ENCODE measurements at regions not wholly inside any gene's neighbourhood (a gene's known extent, or its start where the extent isn't known, plus 50 kb on each side); places are given as distances from the start of the nearest gene placed in this dataset.

DNA sequence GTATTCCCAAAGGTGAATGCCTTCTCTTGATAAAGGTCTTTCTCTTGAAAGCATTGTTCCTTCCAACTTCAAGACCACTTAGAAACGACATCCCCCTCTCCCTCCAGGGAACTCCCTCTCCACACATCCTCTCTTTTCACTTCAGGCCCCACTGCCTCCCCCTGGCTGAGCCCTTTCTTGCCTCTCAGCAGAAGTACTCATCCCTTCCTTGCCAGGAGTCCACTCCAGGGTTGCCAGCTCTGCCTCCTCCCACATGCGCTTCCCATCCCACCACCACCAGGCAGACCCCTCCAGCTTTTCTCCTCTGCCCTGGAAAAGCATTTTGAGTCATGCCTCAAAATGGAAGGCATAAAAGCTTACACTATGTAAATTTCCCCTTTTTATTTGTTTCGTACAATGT, 126.3 kb upstream of the SALL3 start:
- no peak for DNase-seq
- no peak for ATAC-seq (ENCODE audit: low FRiP score)
- 81 to 85% methylated on average over 3 of the region's 3 CpGs for WGBS, 2 donors
- Histone ChIP-seq H3K4me1 (ENCODE audit: control insufficient read depth in 1 of 2, insufficient read depth in 2 of 2, low read length in 2 of 2) (no peaks in the 10 kb centered on the region), H3K27me3 (ENCODE audit: control insufficient read depth in 1 of 2, insufficient read depth in 2 of 2, low read length in 1 of 2) (no peaks in the 10 kb centered on the region), H3K36me3 (ENCODE audit: control insufficient read depth in 1 of 2, insufficient read depth in 2 of 2, low read length in 1 of 2) (no peaks in the 10 kb centered on the region), H3K9me3 (ENCODE audit: control insufficient read depth, low read length) (peaks cover 1% of the 10 kb centered on the region), H3K27ac (ENCODE audit: low read depth in 1 of 2, low read length in 2 of 2) (no peak overlapping the region), H3K4me3 (ENCODE audit: low read length in 2 of 2) (no peak overlapping the region)
- intact Hi-C loops (cut with DNase I), result no loop called here

- no peak overlapping the region for H3K27ac ChIP-seq (ENCODE audit: low read depth in 1 of 2, low read length in 2 of 2)
- DNase-seq (no peak), ATAC-seq (ENCODE audit: low FRiP score) (no peak)
- H3K4me3 ChIP-seq (ENCODE audit: low read length in 2 of 2), result no peak overlapping the region
- H3K36me3 ChIP-seq (ENCODE audit: control insufficient read depth in 1 of 2, insufficient read depth in 2 of 2, low read length in 1 of 2), result no peaks in the 10 kb centered on the region
- H3K4me1 ChIP-seq (ENCODE audit: control insufficient read depth in 1 of 2, insufficient read depth in 2 of 2, low read length in 2 of 2), result no peaks in the 10 kb centered on the region
- H3K27me3 ChIP-seq (ENCODE audit: control insufficient read depth in 1 of 2, insufficient read depth in 2 of 2, low read length in 1 of 2), result no peaks in the 10 kb centered on the region
- intact Hi-C loops (cut with DNase I), result no loop called here
- no peaks in the 10 kb centered on the region for H3K9me3 ChIP-seq (ENCODE audit: control insufficient read depth, low read length)
- WGBS, 2 donors, result 76 to 91% methylated on average over 4 of the region's 4 CpGs
These were observed 124.4 kb upstream of the SALL3 start for GRCh38 chr18:78855188-78855587.

- Histone ChIP-seq H3K27me3 (ENCODE audit: control insufficient read depth in 1 of 2, insufficient read depth in 2 of 2, low read length in 1 of 2) (no peaks in the 10 kb centered on the region), H3K36me3 (ENCODE audit: control insufficient read depth in 1 of 2, insufficient read depth in 2 of 2, low read length in 1 of 2) (no peaks in the 10 kb centered on the region), H3K4me3 (ENCODE audit: low read length in 2 of 2) (no peak overlapping the region), H3K4me1 (ENCODE audit: control insufficient read depth in 1 of 2, insufficient read depth in 2 of 2, low read length in 2 of 2) (no peaks in the 10 kb centered on the region), H3K27ac (ENCODE audit: low read depth in 1 of 2, low read length in 2 of 2) (no peak overlapping the region), H3K9me3 (ENCODE audit: control insufficient read depth, low read length) (no peaks in the 10 kb centered on the region)
- WGBS, 2 donors, result 87 to 91% methylated on average over 50 of the region's 50 CpGs
- ATAC-seq (ENCODE audit: low FRiP score) (peak; percentile 26), DNase-seq (no peak)
- intact Hi-C loops (cut with DNase I), result no loop called here
These were observed 122.9 kb upstream of the SALL3 start for GRCh38 chr18:78856569-78857313.

GRCh38 chr18:78857314-78858150, 122.1 kb upstream of the SALL3 start:
- Histone ChIP-seq H3K36me3 (ENCODE audit: control insufficient read depth in 1 of 2, insufficient read depth in 2 of 2, low read length in 1 of 2) (no peaks in the 10 kb centered on the region), H3K4me1 (ENCODE audit: control insufficient read depth in 1 of 2, insufficient read depth in 2 of 2, low read length in 2 of 2) (no peaks in the 10 kb centered on the region), H3K27me3 (ENCODE audit: control insufficient read depth in 1 of 2, insufficient read depth in 2 of 2, low read length in 1 of 2) (no peaks in the 10 kb centered on the region), H3K9me3 (ENCODE audit: control insufficient read depth, low read length) (no peaks in the 10 kb centered on the region), H3K27ac (ENCODE audit: low read depth in 1 of 2, low read length in 2 of 2) (no peak overlapping the region), H3K4me3 (ENCODE audit: low read length in 2 of 2) (no peak overlapping the region)
- WGBS, 2 donors, result 74 to 83% methylated on average over 42 of the region's 42 CpGs
- ATAC-seq (ENCODE audit: low FRiP score) (no peak), DNase-seq (no peak)
- intact Hi-C loops (cut with DNase I), result no loop called here

DNA sequence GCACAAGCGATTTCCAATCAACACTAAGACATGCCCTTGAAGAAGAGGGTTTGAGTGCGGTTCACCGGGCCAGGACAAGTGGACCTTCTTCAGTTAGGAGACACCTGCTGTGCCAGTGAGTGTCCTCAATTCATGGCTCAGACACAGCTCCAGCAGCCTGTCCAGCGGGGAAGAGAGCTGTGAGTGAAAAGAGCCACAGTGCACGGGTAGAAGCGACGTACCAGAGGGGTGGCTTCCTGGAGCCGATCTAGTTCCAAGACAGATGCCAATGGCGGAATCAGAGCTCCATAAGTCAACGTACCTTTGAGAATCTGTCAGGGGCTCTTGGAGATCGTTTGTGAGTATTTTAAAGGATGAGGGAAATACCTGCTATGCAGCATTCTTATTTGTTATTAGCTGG, 119.9 kb upstream of the SALL3 start:
- H3K9me3 ChIP-seq (ENCODE audit: control insufficient read depth, low read length), result no peaks in the 10 kb centered on the region
- intact Hi-C loops (cut with DNase I), result no loop called here
- H3K27me3 ChIP-seq (ENCODE audit: control insufficient read depth in 1 of 2, insufficient read depth in 2 of 2, low read length in 1 of 2), result no peaks in the 10 kb centered on the region
- no peak for ATAC-seq (ENCODE audit: low FRiP score)
- H3K4me3 ChIP-seq (ENCODE audit: low read length in 2 of 2), result no peak overlapping the region
- no peak overlapping the region for H3K27ac ChIP-seq (ENCODE audit: low read depth in 1 of 2, low read length in 2 of 2)
- WGBS, 2 donors, result 91 to 93% methylated on average over 11 of the region's 11 CpGs
- no peak for DNase-seq
- no peaks in the 10 kb centered on the region for H3K36me3 ChIP-seq (ENCODE audit: control insufficient read depth in 1 of 2, insufficient read depth in 2 of 2, low read length in 1 of 2)
- H3K4me1 ChIP-seq (ENCODE audit: control insufficient read depth in 1 of 2, insufficient read depth in 2 of 2, low read length in 2 of 2), result no peaks in the 10 kb centered on the region

DNA sequence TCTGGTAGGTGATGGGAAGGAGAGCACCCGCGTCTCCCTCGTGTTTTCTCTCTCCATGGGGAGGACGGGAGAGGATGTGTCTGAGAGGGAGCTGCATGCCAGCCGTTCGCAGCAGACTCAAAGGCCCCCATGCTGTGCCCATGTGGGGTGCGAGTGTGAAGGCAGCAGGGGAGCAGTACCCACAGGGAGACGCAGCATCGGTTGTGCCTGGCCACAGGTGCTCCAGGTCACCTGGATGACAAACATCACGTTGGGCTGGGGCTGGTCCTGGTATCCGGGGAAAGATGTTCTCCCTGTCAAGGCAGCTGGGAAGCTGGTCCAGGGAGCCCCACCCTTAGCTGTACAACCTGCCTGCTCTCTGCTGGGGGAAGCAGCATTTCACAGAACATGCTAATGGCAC, 119.5 kb upstream of the SALL3 start:
- ATAC-seq (ENCODE audit: low FRiP score) (no peak), DNase-seq (no peak)
- no peaks in the 10 kb centered on the region for H3K9me3 ChIP-seq (ENCODE audit: control insufficient read depth, low read length)
- H3K4me1 ChIP-seq (ENCODE audit: control insufficient read depth in 1 of 2, insufficient read depth in 2 of 2, low read length in 2 of 2), result no peaks in the 10 kb centered on the region
- no peak overlapping the region for H3K4me3 ChIP-seq (ENCODE audit: low read length in 2 of 2)
- no peaks in the 10 kb centered on the region for H3K36me3 ChIP-seq (ENCODE audit: control insufficient read depth in 1 of 2, insufficient read depth in 2 of 2, low read length in 1 of 2)
- H3K27me3 ChIP-seq (ENCODE audit: control insufficient read depth in 1 of 2, insufficient read depth in 2 of 2, low read length in 1 of 2), result no peaks in the 10 kb centered on the region
- 85 to 90% methylated on average over 11 of the region's 11 CpGs for WGBS, 2 donors
- intact Hi-C loops (cut with DNase I), result no loop called here
- no peak overlapping the region for H3K27ac ChIP-seq (ENCODE audit: low read depth in 1 of 2, low read length in 2 of 2)

DNA sequence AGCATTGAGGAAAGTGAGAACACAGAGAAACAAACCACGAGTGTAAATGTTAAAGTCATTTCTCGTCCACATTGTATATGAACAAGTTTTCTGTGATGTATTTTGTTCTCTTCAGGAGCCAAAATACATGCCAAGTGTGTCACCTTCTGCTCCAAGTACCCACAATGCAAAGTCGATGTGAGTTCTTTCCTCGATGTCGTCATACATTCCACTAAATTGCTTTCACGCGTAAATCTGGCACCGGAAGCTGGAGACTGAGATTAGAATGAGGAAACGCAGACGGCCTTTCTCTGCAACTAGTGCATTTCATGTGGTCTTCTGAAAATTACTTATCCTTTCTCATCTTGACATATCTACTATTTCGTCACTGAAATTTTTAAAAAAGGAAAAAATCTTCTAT, 118.5 kb upstream of the SALL3 start:
- no peak overlapping the region for H3K27ac ChIP-seq (ENCODE audit: low read depth in 1 of 2, low read length in 2 of 2)
- no peak overlapping the region for H3K4me3 ChIP-seq (ENCODE audit: low read length in 2 of 2)
- H3K27me3 ChIP-seq (ENCODE audit: control insufficient read depth in 1 of 2, insufficient read depth in 2 of 2, low read length in 1 of 2), result no peaks in the 10 kb centered on the region
- H3K36me3 ChIP-seq (ENCODE audit: control insufficient read depth in 1 of 2, insufficient read depth in 2 of 2, low read length in 1 of 2), result no peaks in the 10 kb centered on the region
- 9 to 15% methylated on average over 11 of the region's 11 CpGs for WGBS, 2 donors
- H3K4me1 ChIP-seq (ENCODE audit: control insufficient read depth in 1 of 2, insufficient read depth in 2 of 2, low read length in 2 of 2), result no peaks in the 10 kb centered on the region
- intact Hi-C loops (cut with DNase I), result no loop called here
- DNase-seq (no peak), ATAC-seq (ENCODE audit: low FRiP score) (no peak)
- no peaks in the 10 kb centered on the region for H3K9me3 ChIP-seq (ENCODE audit: control insufficient read depth, low read length)

- intact Hi-C loops (cut with DNase I), result no loop called here
- Histone ChIP-seq H3K27me3 (ENCODE audit: control insufficient read depth in 1 of 2, insufficient read depth in 2 of 2, low read length in 1 of 2) (no peaks in the 10 kb centered on the region), H3K4me3 (ENCODE audit: low read length in 2 of 2) (no peak overlapping the region), H3K9me3 (ENCODE audit: control insufficient read depth, low read length) (no peaks in the 10 kb centered on the region), H3K36me3 (ENCODE audit: control insufficient read depth in 1 of 2, insufficient read depth in 2 of 2, low read length in 1 of 2) (no peaks in the 10 kb centered on the region), H3K27ac (ENCODE audit: low read depth in 1 of 2, low read length in 2 of 2) (no peak overlapping the region), H3K4me1 (ENCODE audit: control insufficient read depth in 1 of 2, insufficient read depth in 2 of 2, low read length in 2 of 2) (no peaks in the 10 kb centered on the region)
- DNase-seq (no peak), ATAC-seq (ENCODE audit: low FRiP score) (no peak)
- 81 to 84% methylated on average over 7 of the region's 7 CpGs for WGBS, 2 donors
These were observed 117.9 kb upstream of the SALL3 start for GRCh38 chr18:78861706-78862105.

DNA sequence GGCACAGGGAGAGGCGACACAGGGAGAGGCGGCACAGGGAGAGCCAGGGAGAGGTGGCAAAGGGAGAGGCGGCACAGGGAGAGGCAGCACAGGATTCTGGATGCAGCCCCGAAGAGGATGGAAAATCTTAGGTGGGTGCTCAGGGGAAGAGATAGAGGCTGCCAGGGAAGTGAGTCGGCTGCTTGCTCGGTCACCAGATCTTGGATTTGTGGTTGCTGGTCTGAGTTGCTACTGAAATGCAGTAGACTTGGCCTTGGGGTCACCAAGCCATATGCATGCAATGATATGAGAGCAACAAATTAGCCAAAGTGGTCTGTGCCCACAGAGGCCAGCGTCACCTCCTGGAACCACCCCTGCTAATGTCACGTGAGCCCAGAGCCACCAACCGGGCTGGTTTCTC, 117.2 kb upstream of the SALL3 start:
- no peak overlapping the region for H3K4me3 ChIP-seq (ENCODE audit: low read length in 2 of 2)
- DNase-seq (no peak), ATAC-seq (ENCODE audit: low FRiP score) (no peak)
- no peaks in the 10 kb centered on the region for H3K27me3 ChIP-seq (ENCODE audit: control insufficient read depth in 1 of 2, insufficient read depth in 2 of 2, low read length in 1 of 2)
- H3K4me1 ChIP-seq (ENCODE audit: control insufficient read depth in 1 of 2, insufficient read depth in 2 of 2, low read length in 2 of 2), result no peaks in the 10 kb centered on the region
- H3K27ac ChIP-seq (ENCODE audit: low read depth in 1 of 2, low read length in 2 of 2), result no peak overlapping the region
- intact Hi-C loops (cut with DNase I), result no loop called here
- 95 to 96% methylated on average over 9 of the region's 9 CpGs for WGBS, 2 donors
- no peaks in the 10 kb centered on the region for H3K36me3 ChIP-seq (ENCODE audit: control insufficient read depth in 1 of 2, insufficient read depth in 2 of 2, low read length in 1 of 2)
- H3K9me3 ChIP-seq (ENCODE audit: control insufficient read depth, low read length), result no peaks in the 10 kb centered on the region

Measured in aorta (tissue), 5 donors.